GM21515 (cell line): ENCODE measurements at regions not wholly inside any gene's neighbourhood (a gene's known extent, or its start where the extent isn't known, plus 50 kb on each side); places are given as distances from the start of the nearest gene placed in this dataset.
"Not testable (repeated sequence)": the region's sequence is repeated elsewhere in the genome, so short reads cannot be mapped to it uniquely, and the experiment has no call there.

ENCODE experiments used
- ATAC-seq: cut with Tn5 transposase; IDR thresholded peaks from one replicate; pipeline ENCODE4 v1.9.1; 2021; ENCODE audit not compliant: unreplicated experiment

DNA sequence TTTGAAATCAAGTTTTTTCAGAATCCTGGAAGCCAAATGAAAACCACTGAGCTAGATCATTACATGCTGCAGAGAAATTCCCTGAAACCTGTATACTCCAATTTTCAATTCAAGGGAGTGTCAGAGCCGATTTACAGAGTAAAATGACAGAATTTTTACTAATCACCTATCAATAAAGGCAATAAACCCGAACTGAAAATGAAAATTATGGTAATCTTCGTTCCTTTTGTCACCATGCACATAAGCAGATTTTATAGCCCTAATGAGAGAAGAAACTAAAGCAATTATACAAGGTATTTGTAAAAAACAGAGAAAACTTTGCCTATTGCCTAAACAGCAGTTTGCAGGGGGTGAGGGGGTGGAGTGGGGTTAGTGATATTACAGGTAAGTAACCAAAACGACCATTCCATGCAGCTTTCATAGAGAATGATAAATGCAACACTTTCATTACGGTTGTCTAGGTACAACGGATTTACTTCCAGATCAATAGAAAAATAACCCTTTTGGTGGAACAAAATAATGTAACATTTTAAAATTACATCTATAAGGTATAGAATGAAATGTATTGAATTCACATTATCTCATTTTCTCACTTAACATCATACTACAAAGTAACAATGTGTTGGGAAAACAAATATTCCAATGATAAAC, 115.2 kb upstream of the BEND6 start:
- ATAC-seq = no peak

GRCh38 chr6:56838965-56839364, 115.9 kb upstream of the BEND6 start:
- ATAC-seq = no peak

DNA sequence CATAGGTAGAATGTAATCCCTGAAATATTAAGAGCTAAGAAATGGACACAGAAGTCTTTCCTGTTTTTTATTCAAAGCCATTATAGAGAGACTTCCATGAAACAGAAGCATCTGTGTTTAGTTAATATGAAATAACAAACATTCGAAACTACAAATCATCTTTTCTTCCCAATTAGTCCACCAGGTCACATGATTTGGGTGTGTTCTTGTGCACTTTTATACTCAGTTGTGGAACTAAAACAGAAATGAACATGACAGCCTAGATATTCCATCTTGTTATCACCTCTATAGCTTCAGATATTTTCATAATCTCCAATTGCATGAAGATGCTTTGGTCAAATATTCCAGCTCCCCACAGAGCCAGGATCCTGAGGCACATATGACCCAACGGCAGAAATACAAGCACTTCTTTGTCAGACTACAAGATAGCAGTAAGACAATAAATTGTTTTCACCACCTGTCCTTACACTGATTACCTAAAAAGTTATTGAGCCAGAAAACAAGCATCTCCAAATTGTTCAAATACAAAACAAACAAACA, 116.8 kb upstream of the BEND6 start:
- ATAC-seq = no peak

- no peak for ATAC-seq
Measured at GRCh38 chr6:56837322-56837894, 117.5 kb upstream of the BEND6 start.

- no peak for ATAC-seq
Measured at GRCh38 chr6:56835612-56836011, 119.3 kb upstream of the BEND6 start.

DNA sequence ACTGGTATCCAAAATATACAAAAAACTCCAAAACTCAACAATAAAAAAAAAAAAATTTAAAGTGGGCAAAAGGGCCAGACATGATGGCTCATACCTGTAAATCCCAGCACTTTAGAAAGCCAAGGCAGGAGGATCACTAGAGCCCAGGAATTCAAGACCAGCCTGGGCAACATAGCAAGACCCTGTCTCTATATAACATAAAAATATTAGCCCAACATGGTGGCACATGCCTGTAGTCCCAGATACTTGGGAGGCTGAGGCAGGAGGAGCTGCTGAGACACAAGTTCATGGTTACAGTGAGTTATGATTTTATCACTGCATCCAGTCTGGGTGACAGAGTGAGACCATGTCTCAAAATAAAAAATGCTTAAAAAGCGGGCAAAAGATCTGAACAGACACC, 121.0 kb upstream of the BEND6 start:
- ATAC-seq = no peak

DNA sequence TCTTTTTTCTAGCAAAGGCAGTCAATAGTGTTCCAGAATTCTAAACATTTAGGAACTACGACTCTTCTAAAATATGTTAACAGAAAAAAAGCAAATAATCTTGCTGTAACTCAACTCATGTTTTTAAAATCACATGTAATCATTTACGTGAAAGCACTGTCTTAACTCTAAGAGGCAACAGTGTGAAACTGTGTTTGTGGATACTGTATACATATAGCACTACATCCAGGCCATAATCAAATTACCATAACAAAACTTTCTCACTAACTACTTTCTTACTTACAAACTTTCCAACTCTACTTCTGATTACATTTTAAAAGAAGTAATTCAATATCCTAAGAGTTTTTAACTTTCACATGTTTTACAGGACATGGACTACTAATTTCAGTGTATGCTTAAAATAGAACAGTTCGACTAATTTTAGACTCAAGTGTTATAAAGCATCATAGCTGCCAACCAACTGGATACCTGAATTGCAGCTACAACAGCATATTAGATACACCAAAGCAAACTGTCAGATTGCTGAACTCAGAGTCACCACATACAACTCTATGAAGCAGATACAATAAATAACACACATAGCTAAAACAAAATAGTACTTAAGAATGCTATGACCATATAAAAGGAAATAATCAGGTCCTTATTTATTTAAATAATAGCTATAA, 121.6 kb upstream of the BEND6 start:
- no peak for ATAC-seq

DNA sequence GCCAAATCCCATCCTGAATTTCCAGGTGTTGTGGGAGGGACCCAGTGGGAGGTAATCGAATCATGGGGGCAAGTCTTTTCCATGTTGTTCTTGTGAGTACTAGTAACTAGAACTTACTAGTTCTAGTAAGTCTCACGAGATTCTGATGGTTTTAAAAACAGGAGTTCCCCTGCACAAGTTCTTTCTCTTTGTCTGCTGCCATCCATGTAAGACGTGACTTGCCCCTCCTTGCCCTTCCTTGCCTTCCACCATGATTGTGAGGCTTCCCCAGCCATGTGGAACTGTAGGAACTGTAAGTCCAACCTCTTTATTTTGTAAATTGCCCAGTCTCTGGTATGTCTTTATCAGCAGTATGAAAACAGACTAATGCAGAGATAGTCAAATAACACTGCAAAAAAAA, 122.7 kb upstream of the BEND6 start:
- no peak for ATAC-seq

DNA sequence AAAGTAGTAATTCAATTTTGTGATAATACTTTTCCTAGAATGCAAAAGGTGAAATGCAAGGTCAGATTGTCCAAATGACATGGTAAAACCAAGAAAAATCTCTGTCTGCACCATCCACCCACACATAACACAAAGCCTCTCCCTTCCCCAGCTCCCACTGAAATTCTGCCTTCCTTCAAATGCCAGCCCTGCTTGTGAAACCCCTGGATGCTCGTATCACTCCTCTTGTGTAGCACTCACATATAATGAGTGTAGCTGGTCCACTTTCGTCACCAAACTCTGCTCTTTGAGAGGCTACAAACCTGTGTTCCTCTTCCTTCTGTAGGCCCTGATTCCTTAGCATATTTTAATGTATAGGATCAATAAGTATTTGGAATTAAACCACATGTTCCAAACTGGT, 123.6 kb upstream of the BEND6 start:
- ATAC-seq = no peak

DNA sequence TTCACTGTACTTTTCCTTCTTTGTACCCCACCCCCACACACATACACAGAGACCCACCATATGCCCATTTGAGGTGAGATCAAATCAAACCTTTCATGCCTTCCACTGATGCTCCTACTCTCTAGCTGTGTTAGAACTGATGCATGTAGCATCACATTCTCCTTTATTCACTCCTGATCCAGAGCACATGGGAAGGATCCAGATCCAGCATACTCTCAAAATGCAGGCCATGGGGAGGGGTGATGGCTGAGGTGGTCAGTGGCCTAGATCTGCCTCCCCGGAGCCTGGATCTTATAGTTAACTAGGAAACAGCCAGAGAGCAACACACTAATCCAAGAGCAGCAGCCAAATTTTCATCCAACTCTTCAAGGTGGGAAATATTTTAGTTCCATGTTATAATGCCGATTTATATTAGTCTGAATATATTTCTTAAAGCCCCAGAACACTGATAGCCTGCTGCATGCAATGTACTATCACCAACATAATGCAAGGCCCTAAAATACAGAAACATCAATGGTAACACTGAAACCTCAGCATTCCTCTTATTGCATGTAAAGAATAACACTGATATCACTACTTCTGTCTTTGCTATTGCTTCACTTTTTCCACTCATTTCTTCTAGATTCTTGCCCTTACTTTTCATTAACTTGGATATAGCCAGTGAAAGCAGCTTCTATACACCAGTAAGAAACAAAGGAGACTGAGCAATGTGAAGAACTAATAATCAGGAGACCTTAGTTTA, 126.8 kb upstream of the BEND6 start:
- ATAC-seq = no peak

GRCh38 chr6:56824431-56824830, 130.5 kb upstream of the BEND6 start:
- ATAC-seq = not testable (repeated sequence)

- no peak for ATAC-seq
Measured at GRCh38 chr6:56821005-56821432, 133.9 kb upstream of the BEND6 start.

GRCh38 chr6:56820060-56820459, 134.8 kb upstream of the BEND6 start:
- no peak for ATAC-seq

DNA sequence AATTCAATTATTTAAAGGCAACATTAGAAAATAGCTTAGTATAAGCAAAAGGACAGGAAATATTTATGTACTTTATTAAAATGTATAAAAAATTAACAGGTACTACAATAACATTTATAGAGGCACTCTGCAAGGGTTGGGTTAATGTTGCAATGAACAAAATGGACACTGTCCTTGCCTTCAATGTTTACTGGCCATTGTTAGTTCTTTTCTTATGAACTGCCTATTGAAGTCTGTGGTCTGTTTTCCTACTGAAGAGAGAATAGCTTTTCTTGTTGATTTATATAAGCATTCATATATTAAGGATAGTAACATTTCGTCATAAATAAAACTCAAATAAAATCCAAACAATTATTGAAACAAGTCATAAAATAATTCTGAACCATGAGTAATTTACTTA, 135.3 kb upstream of the BEND6 start:
- no peak for ATAC-seq

DNA sequence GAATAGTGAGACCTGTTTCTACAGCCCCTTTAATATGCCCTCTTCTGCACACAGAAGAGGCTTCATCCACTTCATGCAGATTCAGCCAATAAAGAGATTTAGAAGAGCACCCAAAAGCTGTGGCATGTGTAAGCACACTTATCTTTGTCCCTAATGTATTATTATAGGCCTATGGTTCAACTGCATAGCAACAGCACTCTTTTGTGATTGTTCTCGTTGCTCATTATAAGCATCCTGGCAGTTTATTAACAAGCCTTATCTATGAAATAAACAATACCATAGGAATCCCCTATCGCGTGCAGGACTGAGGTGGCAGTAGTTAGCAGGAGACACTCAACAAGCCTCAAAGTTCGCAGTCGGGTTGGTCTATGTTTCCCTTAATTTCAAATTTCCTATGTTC, 138.5 kb upstream of the BEND6 start:
- no peak for ATAC-seq

DNA sequence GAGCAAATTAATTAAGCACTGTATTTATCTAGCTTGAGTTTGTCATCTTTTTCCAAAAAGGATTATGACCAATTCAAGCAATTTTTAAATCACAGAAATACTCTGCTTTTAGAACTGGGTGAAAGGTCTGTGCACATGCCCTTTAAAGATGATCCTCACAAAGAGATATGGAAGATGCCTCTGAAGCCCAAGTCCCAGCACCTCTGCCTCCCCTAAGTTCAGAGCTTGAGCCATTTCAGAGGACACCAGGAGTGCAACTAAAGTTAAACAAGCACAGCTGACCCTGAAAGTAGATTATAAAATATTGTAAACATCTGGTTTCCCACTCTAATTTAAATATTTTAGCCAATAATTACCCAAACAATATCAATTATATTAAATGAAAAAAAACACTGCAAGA, 139.5 kb upstream of the BEND6 start:
- no peak for ATAC-seq

DNA sequence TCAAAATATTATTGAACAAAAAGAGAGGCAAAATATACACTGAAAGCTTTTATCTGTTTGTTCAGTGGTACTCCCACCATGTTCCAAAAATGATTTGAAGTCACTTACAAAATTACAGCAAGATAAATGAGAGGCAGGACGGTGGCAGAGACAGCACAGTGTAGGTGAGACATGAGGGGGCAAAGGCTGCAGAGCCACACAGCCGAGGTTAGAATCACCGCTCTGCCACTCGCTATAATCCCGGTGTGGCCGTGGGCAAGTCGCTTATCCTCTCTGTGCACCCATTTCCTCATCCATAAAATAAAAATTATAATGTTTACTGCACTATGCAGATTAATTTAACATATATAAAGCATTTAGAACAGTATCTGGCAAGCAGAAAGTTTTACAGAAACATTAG, 140.1 kb upstream of the BEND6 start:
- no peak for ATAC-seq

- ATAC-seq = no peak
Measured at GRCh38 chr6:56814308-56814707, 140.6 kb upstream of the BEND6 start.

- not testable (repeated sequence) for ATAC-seq
Measured at GRCh38 chr6:56812851-56813250, 142.1 kb upstream of the BEND6 start.

DNA sequence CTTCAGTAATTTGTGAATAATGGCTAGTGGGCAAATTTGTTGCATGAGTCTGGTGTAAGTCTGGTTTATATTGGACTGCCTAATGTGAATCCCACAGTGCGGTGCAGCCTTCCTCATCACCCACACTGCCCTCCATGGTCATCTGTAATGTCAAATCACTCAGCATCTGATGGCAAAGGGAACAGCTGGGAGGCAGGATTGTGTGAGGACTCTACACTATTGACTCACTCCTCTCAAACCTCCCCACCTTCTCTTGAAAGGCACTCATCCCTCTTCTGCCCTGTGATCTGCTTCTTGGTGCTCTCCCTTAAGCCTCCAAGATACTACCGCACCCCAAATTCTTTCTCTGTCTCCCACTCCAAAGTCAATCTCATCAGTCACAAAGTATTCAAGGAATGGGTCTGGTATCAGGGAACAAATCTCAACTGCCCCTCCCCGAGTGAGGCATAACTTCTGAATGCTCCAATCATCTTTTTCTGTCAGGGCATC, 146.0 kb upstream of the BEND6 start:
- no peak for ATAC-seq

- no peak for ATAC-seq
Measured at GRCh38 chr6:56807989-56808337, 146.9 kb upstream of the BEND6 start.
